Astrocyte (in vitro differentiated cells and primary cell): ENCODE measurements at regions not wholly inside any gene's neighbourhood (a gene's known extent, or its start where the extent isn't known, plus 50 kb on each side); places are given as distances from the start of the nearest gene placed in this dataset.

Experiments
- DNase-seq: peaks from one replicate; pipeline ENCODE4 v3.0.0-alpha.2; 2010; ENCODE audit warnings: low read depth
- FAIRE-seq: peaks from 2 replicates; lab custom pipeline; 2011; peaks lifted over from hg19 to GRCh38; lab: Jason Lieb, UNC
- H2AFZ ChIP-seq: 2 replicates; pipeline ENCODE4 v1.6.0; 2012; ENCODE audit warnings: low read depth, low read length, inconsistent platforms
- H3K27ac ChIP-seq: 2 replicates; pipeline ENCODE4 v1.5.1; 2011; ENCODE audit warnings: low read depth, low read length, inconsistent platforms
- H3K27me3 ChIP-seq: 2 replicates; pipeline ENCODE4 v1.6.0; 2011; ENCODE audit warnings: low read length, inconsistent platforms; ENCODE audit not compliant: insufficient read depth
- H3K36me3 ChIP-seq: 2 replicates; pipeline ENCODE4 v1.5.1; 2011; ENCODE audit warnings: low read length, inconsistent platforms; ENCODE audit not compliant: insufficient read depth
- H3K4me1 ChIP-seq: 2 replicates; pipeline ENCODE4 v1.5.1; 2011; ENCODE audit warnings: low read length, inconsistent platforms; ENCODE audit not compliant: insufficient read depth
- H3K4me2 ChIP-seq: 2 replicates; pipeline ENCODE4 v1.6.0; 2012; ENCODE audit warnings: low read length, inconsistent platforms
- H3K4me3 ChIP-seq: 2 replicates; pipeline ENCODE4 v1.5.1; 2011; ENCODE audit warnings: low read depth, mild to moderate bottlenecking, low read length, inconsistent platforms; ENCODE audit not compliant: insufficient read depth
- H3K79me2 ChIP-seq: 2 replicates; pipeline ENCODE4 v1.6.0; 2012; ENCODE audit warnings: mild to moderate bottlenecking, low read length, inconsistent platforms; ENCODE audit not compliant: insufficient read depth
- H3K9ac ChIP-seq: 2 replicates; pipeline ENCODE4 v1.6.0; 2012; ENCODE audit warnings: mild to moderate bottlenecking, low read length, inconsistent platforms
- H3K9me3 ChIP-seq: 2 replicates; pipeline ENCODE4 v1.5.1; 2012; ENCODE audit warnings: low read depth, mild to moderate bottlenecking, low read length, inconsistent platforms; ENCODE audit not compliant: insufficient read depth
- H4K20me1 ChIP-seq: 2 replicates; pipeline ENCODE4 v1.6.0; 2012; ENCODE audit warnings: low read length, inconsistent platforms; ENCODE audit not compliant: insufficient read depth
- H3K27ac Mint-ChIP-seq: one replicate; pipeline ENCODE4 v1.8.0; 2021; ENCODE audit warnings: mild to moderate bottlenecking, mixed read lengths; ENCODE audit not compliant: unreplicated experiment
- H3K27me3 Mint-ChIP-seq: one replicate; pipeline ENCODE4 v1.8.0; 2021; ENCODE audit warnings: low read depth, mixed read lengths; ENCODE audit not compliant: unreplicated experiment
- H3K36me3 Mint-ChIP-seq: one replicate; pipeline ENCODE4 v1.8.0; 2021; ENCODE audit warnings: low read depth, mixed read lengths; ENCODE audit not compliant: unreplicated experiment
- H3K4me1 Mint-ChIP-seq: one replicate; pipeline ENCODE4 v1.8.0; 2021; ENCODE audit warnings: low read depth, mixed read lengths; ENCODE audit not compliant: unreplicated experiment
- H3K4me3 Mint-ChIP-seq: one replicate; pipeline ENCODE4 v1.8.0; 2021; ENCODE audit warnings: mild to moderate bottlenecking, moderate library complexity, mixed read lengths; ENCODE audit not compliant: unreplicated experiment
- H3K9me3 Mint-ChIP-seq: one replicate; pipeline ENCODE4 v1.8.0; 2021; ENCODE audit warnings: mild to moderate bottlenecking, mixed read lengths; ENCODE audit not compliant: unreplicated experiment
- EZH2 ChIP-seq: IDR thresholded peaks from 2 replicates; pipeline ENCODE4 v1.6.1; 2012; ENCODE audit warnings: mild to moderate bottlenecking, low read length, inconsistent platforms; ENCODE audit not compliant: insufficient read depth
- TF ChIP-seq, protein P1 (sequence below): IDR thresholded peaks from 2 replicates; pipeline ENCODE4 v1.5.1; 2011; ENCODE audit warnings: low read depth, mild to moderate bottlenecking, inconsistent platforms, low read length, moderate library complexity; ENCODE audit not compliant: insufficient read depth

- H3K4me1 Mint-ChIP-seq = peaks cover 3% of the 10 kb centered on the region
- peaks cover 2% of the 10 kb centered on the region for H3K27me3 Mint-ChIP-seq
- no peaks in the 10 kb centered on the region for H3K36me3 Mint-ChIP-seq
- Histone ChIP-seq H3K4me1 (no peaks in the 10 kb centered on the region), H3K27ac (no peak overlapping the region), H3K27me3 (no peaks in the 10 kb centered on the region), H2AFZ (no peak overlapping the region), H3K36me3 (no peaks in the 10 kb centered on the region), H3K4me2 (no peak overlapping the region), H3K9ac (no peak overlapping the region), H3K79me2 (no peaks in the 10 kb centered on the region), H3K9me3 (no peaks in the 10 kb centered on the region), H4K20me1 (no peaks in the 10 kb centered on the region), H3K4me3 (no peak overlapping the region)
- no peak overlapping the region for H3K27ac Mint-ChIP-seq
- TF ChIP-seq, protein P1, sequence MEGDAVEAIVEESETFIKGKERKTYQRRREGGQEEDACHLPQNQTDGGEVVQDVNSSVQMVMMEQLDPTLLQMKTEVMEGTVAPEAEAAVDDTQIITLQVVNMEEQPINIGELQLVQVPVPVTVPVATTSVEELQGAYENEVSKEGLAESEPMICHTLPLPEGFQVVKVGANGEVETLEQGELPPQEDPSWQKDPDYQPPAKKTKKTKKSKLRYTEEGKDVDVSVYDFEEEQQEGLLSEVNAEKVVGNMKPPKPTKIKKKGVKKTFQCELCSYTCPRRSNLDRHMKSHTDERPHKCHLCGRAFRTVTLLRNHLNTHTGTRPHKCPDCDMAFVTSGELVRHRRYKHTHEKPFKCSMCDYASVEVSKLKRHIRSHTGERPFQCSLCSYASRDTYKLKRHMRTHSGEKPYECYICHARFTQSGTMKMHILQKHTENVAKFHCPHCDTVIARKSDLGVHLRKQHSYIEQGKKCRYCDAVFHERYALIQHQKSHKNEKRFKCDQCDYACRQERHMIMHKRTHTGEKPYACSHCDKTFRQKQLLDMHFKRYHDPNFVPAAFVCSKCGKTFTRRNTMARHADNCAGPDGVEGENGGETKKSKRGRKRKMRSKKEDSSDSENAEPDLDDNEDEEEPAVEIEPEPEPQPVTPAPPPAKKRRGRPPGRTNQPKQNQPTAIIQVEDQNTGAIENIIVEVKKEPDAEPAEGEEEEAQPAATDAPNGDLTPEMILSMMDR = no peak
- no peak for TF ChIP-seq EZH2
- H3K9me3 Mint-ChIP-seq = no peaks in the 10 kb centered on the region
- FAIRE-seq (no peak), DNase-seq (no peak)
- no peak overlapping the region for H3K4me3 Mint-ChIP-seq
Observed at GRCh38 chr2:7730990-7731389, 813.8 kb downstream of the RNF144A start.

DNA sequence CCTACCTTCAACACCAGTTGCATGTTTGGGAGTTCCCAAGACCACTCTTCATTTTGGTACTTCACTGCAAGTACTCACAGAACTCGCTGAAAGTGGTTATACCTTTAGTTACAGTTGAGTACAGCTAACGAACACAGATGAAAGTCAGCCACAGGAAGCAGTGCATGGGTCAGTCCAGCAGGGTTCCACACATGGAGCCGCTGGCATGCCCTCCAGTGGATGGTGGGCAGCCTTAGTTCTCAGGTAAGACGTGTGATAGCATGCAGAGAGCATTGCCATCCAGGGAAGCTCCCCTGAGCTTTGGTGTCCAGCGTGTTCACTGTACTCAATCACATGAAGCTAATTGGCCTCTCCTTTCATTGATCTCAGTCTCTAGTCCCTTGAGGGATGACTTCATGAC lies 815.3 kb downstream of the RNF144A start:
- no peaks in the 10 kb centered on the region for H3K36me3 Mint-ChIP-seq
- H2AFZ ChIP-seq = no peak overlapping the region

DNA sequence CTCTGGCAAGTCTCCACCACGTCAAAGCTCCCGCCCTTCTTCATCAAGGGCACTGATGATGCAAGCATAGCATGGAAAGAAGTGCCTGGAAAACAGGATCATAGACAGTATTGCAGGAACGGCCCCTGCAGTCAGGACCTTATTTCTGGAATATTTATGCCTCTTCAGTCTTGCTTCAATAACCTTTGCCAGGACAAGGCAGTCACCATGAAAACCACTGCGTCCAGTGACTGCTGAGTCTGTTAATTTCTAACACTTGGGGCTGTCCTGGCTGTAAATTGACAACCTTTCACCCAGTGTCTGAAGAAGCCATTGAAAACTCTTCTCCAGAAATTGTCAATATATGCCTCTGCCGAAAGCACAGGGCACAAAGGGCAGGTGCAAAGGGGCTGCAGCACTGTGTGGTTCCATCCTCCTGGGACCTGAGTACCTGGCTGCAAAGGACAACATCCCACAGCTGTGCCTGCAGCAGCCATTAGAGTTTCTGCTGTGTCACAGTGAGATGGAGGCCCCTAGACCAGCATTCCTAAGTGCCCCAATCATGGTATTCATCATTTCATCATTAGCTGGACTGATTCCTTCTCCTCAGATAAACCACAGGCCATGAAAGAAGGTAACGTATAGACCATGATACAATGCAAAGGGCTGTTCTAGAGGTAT lies 819.6 kb downstream of the RNF144A start:
- Mint-ChIP-seq H3K9me3 (no peaks in the 10 kb centered on the region), H3K4me3 (no peak overlapping the region), H3K27me3 (peaks cover 3% of the 10 kb centered on the region), H3K36me3 (no peaks in the 10 kb centered on the region), H3K4me1 (peaks cover 19% of the 10 kb centered on the region), H3K27ac (peak overlapping the region; percentile 88)
- no peaks in the 10 kb centered on the region for H3K36me3 ChIP-seq
- H3K9ac ChIP-seq = no peak overlapping the region
- peak; percentile 16 for DNase-seq
- H3K9me3 ChIP-seq = no peaks in the 10 kb centered on the region
- H3K27me3 ChIP-seq = no peaks in the 10 kb centered on the region
- H3K27ac ChIP-seq = no peak overlapping the region
- TF ChIP-seq EZH2 = no peak
- TF ChIP-seq, protein P1 = no peak
- H3K4me1 ChIP-seq = peaks cover 3% of the 10 kb centered on the region
- H3K79me2 ChIP-seq = no peaks in the 10 kb centered on the region
- no peak for FAIRE-seq
- H3K4me2 ChIP-seq = no peak overlapping the region
- no peaks in the 10 kb centered on the region for H4K20me1 ChIP-seq
- no peak overlapping the region for H3K4me3 ChIP-seq
- H2AFZ ChIP-seq = no peak overlapping the region

More for the DNA sequence above, 815.3 kb downstream of the RNF144A start:
- Mint-ChIP-seq H3K27ac (no peak overlapping the region), H3K4me3 (no peak overlapping the region), H3K27me3 (peaks cover 6% of the 10 kb centered on the region), H3K4me1 (peaks cover 14% of the 10 kb centered on the region), H3K9me3 (no peaks in the 10 kb centered on the region)
- H3K27me3 ChIP-seq = no peaks in the 10 kb centered on the region
- no peak for DNase-seq
- peaks cover 3% of the 10 kb centered on the region for H3K4me1 ChIP-seq
- no peaks in the 10 kb centered on the region for H3K79me2 ChIP-seq
- no peak overlapping the region for H3K4me3 ChIP-seq
- H3K27ac ChIP-seq = no peak overlapping the region
- H4K20me1 ChIP-seq = no peaks in the 10 kb centered on the region
- H3K9ac ChIP-seq = no peak overlapping the region
- no peak for FAIRE-seq
- no peak overlapping the region for H3K4me2 ChIP-seq
- no peaks in the 10 kb centered on the region for H3K9me3 ChIP-seq
- H3K36me3 ChIP-seq = no peaks in the 10 kb centered on the region
- no peak for TF ChIP-seq EZH2
- TF ChIP-seq, protein P1 = no peak
